Neural progenitor cell (in vitro differentiated cells): ENCODE measurements at regions not wholly inside any gene's neighbourhood (a gene's known extent, or its start where the extent isn't known, plus 50 kb on each side); places are given as distances from the start of the nearest gene placed in this dataset.
"Not testable (repeated sequence)": the region's sequence is repeated elsewhere in the genome, so short reads cannot be mapped to it uniquely, and the experiment has no call there.

Experiments
- DNase-seq: peaks from one replicate; pipeline ENCODE4 v3.0.0-alpha.2; 2016; ENCODE audit warnings: low spot score
- H2AFZ ChIP-seq: fragments of 200-600 bp; sonication (generic); replicated peaks from 2 replicates; pipeline ENCODE4 v1.6.1; 2016; ENCODE audit warnings: antibody characterized with exemption
- H3F3A ChIP-seq: fragments of 200-600 bp; sonication (generic); 2 replicates; pipeline ENCODE4 v1.6.1; 2016; ENCODE audit warnings: antibody characterized with exemption, low read depth
- H3K27ac ChIP-seq: fragments of 200-600 bp; sonication (generic); 2 replicates; pipeline ENCODE4 v1.5.1; 2016; ENCODE audit warnings: mild to moderate bottlenecking
- H3K27me3 ChIP-seq: fragments of 200-600 bp; sonication (generic); 2 replicates; pipeline ENCODE4 v1.6.1; 2016; ENCODE audit warnings: mild to moderate bottlenecking, moderate library complexity
- H3K36me3 ChIP-seq: fragments of 200-600 bp; sonication (generic); 2 replicates; pipeline ENCODE4 v1.5.1; 2016
- H3K4me1 ChIP-seq: fragments of 200-600 bp; sonication (generic); 2 replicates; pipeline ENCODE4 v1.6.1; 2016; ENCODE audit warnings: mixed run types
- H3K4me2 ChIP-seq: fragments of 200-600 bp; sonication (generic); 2 replicates; pipeline ENCODE4 v1.6.1; 2016
- H3K4me3 ChIP-seq: fragments of 200-600 bp; sonication (generic); 2 replicates; pipeline ENCODE4 v1.5.1; 2016
- H3K79me2 ChIP-seq: fragments of 200-600 bp; sonication (generic); 2 replicates; pipeline ENCODE4 v1.6.1; 2016; ENCODE audit warnings: low read depth
- H3K9ac ChIP-seq: fragments of 200-600 bp; sonication (generic); 2 replicates; pipeline ENCODE4 v1.6.1; 2016
- H3K9me3 ChIP-seq: fragments of 200-600 bp; sonication (generic); 2 replicates; pipeline ENCODE4 v1.5.1; 2016; ENCODE audit warnings: low read depth
- H4K20me1 ChIP-seq: fragments of 200-600 bp; sonication (generic); 2 replicates; pipeline ENCODE4 v1.6.1; 2016; ENCODE audit warnings: low read depth
- H3K27ac Mint-ChIP-seq: 3 replicates; pipeline ENCODE4 v1.8.0; 2021; ENCODE audit warnings: mixed read lengths
- H3K27me3 Mint-ChIP-seq: 2 replicates; pipeline ENCODE4 v1.8.0; 2022; ENCODE audit warnings: low read depth, mild to moderate bottlenecking, inconsistent platforms, moderate library complexity, mixed read lengths; ENCODE audit not compliant: insufficient read depth
- H3K36me3 Mint-ChIP-seq: 3 replicates; pipeline ENCODE4 v1.8.0; 2021; ENCODE audit warnings: mixed read lengths
- H3K4me1 Mint-ChIP-seq: 3 replicates; pipeline ENCODE4 v1.8.0; 2021; ENCODE audit warnings: mixed read lengths
- H3K4me3 Mint-ChIP-seq: 3 replicates; pipeline ENCODE4 v1.8.0; 2021; ENCODE audit warnings: mild to moderate bottlenecking, moderate library complexity, mixed read lengths
- H3K9me3 Mint-ChIP-seq: 3 replicates; pipeline ENCODE4 v1.8.0; 2020; ENCODE audit warnings: mixed read lengths
- EZH2 ChIP-seq: fragments of 200-600 bp; sonication (generic); IDR thresholded peaks from 2 replicates; pipeline ENCODE4 v1.6.1; 2017; ENCODE audit warnings: antibody characterized with exemption, mild to moderate bottlenecking, moderate library complexity
- EZH2phosphoT487 ChIP-seq: fragments of 200-600 bp; sonication (generic); IDR thresholded peaks from 2 replicates; pipeline ENCODE4 v1.6.1; 2017; ENCODE audit warnings: antibody characterized with exemption
- TF ChIP-seq, protein P1 (sequence below): fragments of 200-600 bp; sonication (generic); IDR thresholded peaks from 2 replicates; pipeline ENCODE4 v1.5.1; 2017; ENCODE audit warnings: antibody characterized with exemption, mild to moderate bottlenecking

DNA sequence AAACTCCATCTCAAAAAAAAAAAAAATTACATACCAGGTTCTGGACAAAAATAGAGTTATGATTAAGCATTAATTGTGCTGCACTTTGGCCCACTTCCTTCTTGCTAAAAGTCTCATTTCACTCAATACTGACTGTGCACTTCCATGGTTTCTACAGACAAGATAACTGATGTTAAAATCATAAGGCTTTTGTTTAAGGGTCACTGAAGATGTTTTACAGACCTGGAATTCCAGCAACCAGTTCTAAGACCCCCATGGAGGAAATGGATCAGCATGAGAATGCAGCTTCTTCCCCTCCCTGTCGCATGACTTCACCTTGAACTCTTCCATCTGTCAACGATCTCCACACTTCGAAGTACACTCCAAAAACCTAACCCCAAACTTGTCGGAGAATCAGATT lies 1191.8 kb upstream of the AUTS2 start:
- no peaks in the 10 kb centered on the region for H3K36me3 Mint-ChIP-seq
- H3K9me3 ChIP-seq, result no peaks in the 10 kb centered on the region
- no peak overlapping the region for H3K27ac Mint-ChIP-seq
- H4K20me1 ChIP-seq, result no peaks in the 10 kb centered on the region
- no peak overlapping the region for H3K4me3 Mint-ChIP-seq
- DNase-seq, result no peak
- H2AFZ ChIP-seq, result no peak overlapping the region
- H3K9ac ChIP-seq, result no peak overlapping the region
- no peaks in the 10 kb centered on the region for H3K9me3 Mint-ChIP-seq
- no peaks in the 10 kb centered on the region for H3K27me3 Mint-ChIP-seq
- no peak overlapping the region for H3K27ac ChIP-seq
- peaks cover 20% of the 10 kb centered on the region for H3F3A ChIP-seq
- H3K36me3 ChIP-seq, result no peaks in the 10 kb centered on the region
- no peak overlapping the region for H3K4me3 ChIP-seq
- TF ChIP-seq EZH2phosphoT487 (no peak), EZH2 (no peak)
- TF ChIP-seq, protein P1, sequence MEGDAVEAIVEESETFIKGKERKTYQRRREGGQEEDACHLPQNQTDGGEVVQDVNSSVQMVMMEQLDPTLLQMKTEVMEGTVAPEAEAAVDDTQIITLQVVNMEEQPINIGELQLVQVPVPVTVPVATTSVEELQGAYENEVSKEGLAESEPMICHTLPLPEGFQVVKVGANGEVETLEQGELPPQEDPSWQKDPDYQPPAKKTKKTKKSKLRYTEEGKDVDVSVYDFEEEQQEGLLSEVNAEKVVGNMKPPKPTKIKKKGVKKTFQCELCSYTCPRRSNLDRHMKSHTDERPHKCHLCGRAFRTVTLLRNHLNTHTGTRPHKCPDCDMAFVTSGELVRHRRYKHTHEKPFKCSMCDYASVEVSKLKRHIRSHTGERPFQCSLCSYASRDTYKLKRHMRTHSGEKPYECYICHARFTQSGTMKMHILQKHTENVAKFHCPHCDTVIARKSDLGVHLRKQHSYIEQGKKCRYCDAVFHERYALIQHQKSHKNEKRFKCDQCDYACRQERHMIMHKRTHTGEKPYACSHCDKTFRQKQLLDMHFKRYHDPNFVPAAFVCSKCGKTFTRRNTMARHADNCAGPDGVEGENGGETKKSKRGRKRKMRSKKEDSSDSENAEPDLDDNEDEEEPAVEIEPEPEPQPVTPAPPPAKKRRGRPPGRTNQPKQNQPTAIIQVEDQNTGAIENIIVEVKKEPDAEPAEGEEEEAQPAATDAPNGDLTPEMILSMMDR, result no peak
- H3K4me1 ChIP-seq, result no peaks in the 10 kb centered on the region
- H3K27me3 ChIP-seq, result no peaks in the 10 kb centered on the region
- H3K4me1 Mint-ChIP-seq, result no peaks in the 10 kb centered on the region
- no peak overlapping the region for H3K4me2 ChIP-seq
- H3K79me2 ChIP-seq, result no peaks in the 10 kb centered on the region

DNA sequence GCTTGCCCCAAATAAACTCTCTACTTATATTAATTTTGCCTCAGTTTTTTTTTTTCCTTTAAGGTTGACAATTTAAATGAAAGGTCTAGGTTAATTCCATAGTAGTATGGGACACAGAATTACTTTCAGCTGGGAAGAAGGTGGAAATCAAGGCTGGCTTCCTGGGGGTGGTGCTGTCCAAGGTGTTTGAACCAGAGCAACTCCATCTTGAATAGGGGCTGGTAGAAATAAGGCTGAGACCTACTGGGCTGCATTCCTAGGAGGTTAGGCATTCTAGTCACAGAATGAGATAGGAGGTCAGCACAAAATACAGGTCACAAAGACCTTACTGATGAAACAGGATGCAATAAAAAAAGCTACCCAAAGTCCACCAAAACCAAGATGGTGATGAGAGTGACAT lies 1190.8 kb upstream of the AUTS2 start:
- Mint-ChIP-seq H3K36me3 (no peaks in the 10 kb centered on the region), H3K27ac (no peak overlapping the region), H3K4me3 (no peak overlapping the region), H3K4me1 (no peaks in the 10 kb centered on the region), H3K27me3 (no peaks in the 10 kb centered on the region), H3K9me3 (no peaks in the 10 kb centered on the region)
- Histone ChIP-seq H3K79me2 (no peaks in the 10 kb centered on the region), H3F3A (peaks cover 20% of the 10 kb centered on the region), H3K4me3 (no peak overlapping the region), H3K9me3 (no peaks in the 10 kb centered on the region), H3K27ac (no peak overlapping the region), H4K20me1 (no peaks in the 10 kb centered on the region), H3K4me2 (no peak overlapping the region), H3K27me3 (no peaks in the 10 kb centered on the region), H3K36me3 (no peaks in the 10 kb centered on the region), H3K4me1 (no peaks in the 10 kb centered on the region), H2AFZ (no peak overlapping the region), H3K9ac (no peak overlapping the region)
- DNase-seq, result no peak
- TF ChIP-seq, protein P1, result no peak
- no peak for TF ChIP-seq EZH2phosphoT487
- no peak for TF ChIP-seq EZH2

DNA sequence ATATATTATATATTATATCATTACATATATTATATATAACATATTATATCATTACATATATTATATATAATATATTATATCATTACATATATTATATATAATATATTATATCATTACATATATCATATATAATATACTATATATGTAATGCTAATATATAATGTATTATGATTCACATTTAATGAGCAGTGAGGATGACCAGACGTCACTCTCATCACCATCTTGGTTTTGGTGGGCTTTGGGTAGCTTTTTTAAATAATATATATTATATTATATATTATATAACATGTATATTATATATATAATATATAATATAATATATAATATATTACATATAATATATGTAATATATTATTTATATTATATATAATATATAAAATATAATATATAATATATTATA lies 1189.4 kb upstream of the AUTS2 start:
- no peaks in the 10 kb centered on the region for H3K79me2 ChIP-seq
- Mint-ChIP-seq H3K9me3 (no peaks in the 10 kb centered on the region), H3K4me3 (no peak overlapping the region), H3K36me3 (no peaks in the 10 kb centered on the region), H3K4me1 (no peaks in the 10 kb centered on the region), H3K27me3 (no peaks in the 10 kb centered on the region), H3K27ac (no peak overlapping the region)
- no peaks in the 10 kb centered on the region for H3K27me3 ChIP-seq
- no peak for DNase-seq
- H3K27ac ChIP-seq, result no peak overlapping the region
- H3K9ac ChIP-seq, result no peak overlapping the region
- peaks cover 20% of the 10 kb centered on the region for H3F3A ChIP-seq
- no peaks in the 10 kb centered on the region for H4K20me1 ChIP-seq
- H3K4me3 ChIP-seq, result no peak overlapping the region
- H2AFZ ChIP-seq, result no peak overlapping the region
- no peaks in the 10 kb centered on the region for H3K4me1 ChIP-seq
- no peak overlapping the region for H3K4me2 ChIP-seq
- no peaks in the 10 kb centered on the region for H3K9me3 ChIP-seq
- TF ChIP-seq, protein P1, result no peak
- TF ChIP-seq EZH2phosphoT487 (no peak), EZH2 (no peak)
- no peaks in the 10 kb centered on the region for H3K36me3 ChIP-seq

DNA sequence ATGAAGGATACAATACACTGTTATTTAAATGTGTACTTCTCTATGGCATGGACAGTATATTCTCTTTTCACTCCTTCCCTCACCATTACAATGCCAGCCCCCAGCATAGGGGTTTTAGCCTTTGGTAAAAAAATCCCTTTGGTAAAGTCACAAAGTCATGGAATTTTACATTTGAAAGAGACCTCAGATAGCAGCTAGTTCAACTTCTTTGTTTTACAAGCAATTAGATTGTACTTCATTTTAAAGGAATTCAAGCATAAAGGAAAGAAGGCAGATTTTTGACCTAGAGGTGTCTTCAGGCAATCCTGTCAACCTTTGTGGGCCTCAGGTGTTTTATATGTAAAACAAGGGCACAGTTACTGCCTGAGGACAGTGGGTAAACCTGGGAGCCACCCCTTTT lies 1188.4 kb upstream of the AUTS2 start:
- Histone ChIP-seq H2AFZ (peak overlapping the region; percentile 50), H3K4me1 (no peaks in the 10 kb centered on the region), H3K4me3 (no peak overlapping the region), H3K27ac (no peak overlapping the region), H4K20me1 (no peaks in the 10 kb centered on the region), H3K9ac (no peak overlapping the region), H3K27me3 (no peaks in the 10 kb centered on the region), H3K79me2 (no peaks in the 10 kb centered on the region), H3K4me2 (no peak overlapping the region), H3K9me3 (no peaks in the 10 kb centered on the region), H3K36me3 (no peaks in the 10 kb centered on the region), H3F3A (peaks cover 20% of the 10 kb centered on the region)
- TF ChIP-seq EZH2 (no peak), EZH2phosphoT487 (no peak)
- TF ChIP-seq, protein P1, result no peak
- H3K27me3 Mint-ChIP-seq, result no peaks in the 10 kb centered on the region
- H3K9me3 Mint-ChIP-seq, result no peaks in the 10 kb centered on the region
- H3K36me3 Mint-ChIP-seq, result no peaks in the 10 kb centered on the region
- no peak overlapping the region for H3K4me3 Mint-ChIP-seq
- DNase-seq, result no peak
- no peak overlapping the region for H3K27ac Mint-ChIP-seq
- no peaks in the 10 kb centered on the region for H3K4me1 Mint-ChIP-seq

DNA sequence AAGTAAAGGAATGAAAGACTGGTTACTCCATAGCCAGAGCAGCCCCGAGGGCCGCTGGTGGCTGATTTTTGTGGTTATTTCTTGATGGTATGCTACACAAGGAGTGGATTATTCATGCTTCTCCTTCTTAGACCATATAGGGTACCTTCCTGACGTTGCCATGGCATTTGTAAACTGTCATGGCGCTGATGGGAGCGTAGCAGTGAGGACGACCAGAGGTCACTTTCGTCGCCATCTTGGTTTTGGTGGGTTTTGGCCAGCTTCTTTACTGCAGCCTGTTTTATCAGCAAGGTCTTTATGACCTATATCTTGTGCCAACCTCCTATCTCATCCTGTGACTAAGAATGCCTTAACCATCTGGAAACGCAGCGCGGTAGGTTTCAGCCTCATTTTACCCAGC lies 1187.6 kb upstream of the AUTS2 start:
- peaks cover 20% of the 10 kb centered on the region for H3F3A ChIP-seq
- H3K4me3 Mint-ChIP-seq, H3K36me3 Mint-ChIP-seq, H3K27me3 ChIP-seq, H3K4me1 ChIP-seq, H3K36me3 ChIP-seq, H3K27ac ChIP-seq, H3K79me2 ChIP-seq, H3K9ac ChIP-seq, H3K4me2 ChIP-seq, H3K27ac Mint-ChIP-seq, H3K4me3 ChIP-seq, DNase-seq, H3K27me3 Mint-ChIP-seq, H3K9me3 Mint-ChIP-seq, H2AFZ ChIP-seq, H3K4me1 Mint-ChIP-seq, H3K9me3 ChIP-seq, H4K20me1 ChIP-seq: not testable (repeated sequence)
